NCI-H226 (cell line): ENCODE measurements at regions not wholly inside any gene's neighbourhood (a gene's known extent, or its start where the extent isn't known, plus 50 kb on each side); places are given as distances from the start of the nearest gene placed in this dataset.
"Not testable (repeated sequence)": the region's sequence is repeated elsewhere in the genome, so short reads cannot be mapped to it uniquely, and the experiment has no call there.

Experiments
- DNase-seq: peaks from one replicate; pipeline ENCODE4 v3.0.0-alpha.2; 2015

DNA sequence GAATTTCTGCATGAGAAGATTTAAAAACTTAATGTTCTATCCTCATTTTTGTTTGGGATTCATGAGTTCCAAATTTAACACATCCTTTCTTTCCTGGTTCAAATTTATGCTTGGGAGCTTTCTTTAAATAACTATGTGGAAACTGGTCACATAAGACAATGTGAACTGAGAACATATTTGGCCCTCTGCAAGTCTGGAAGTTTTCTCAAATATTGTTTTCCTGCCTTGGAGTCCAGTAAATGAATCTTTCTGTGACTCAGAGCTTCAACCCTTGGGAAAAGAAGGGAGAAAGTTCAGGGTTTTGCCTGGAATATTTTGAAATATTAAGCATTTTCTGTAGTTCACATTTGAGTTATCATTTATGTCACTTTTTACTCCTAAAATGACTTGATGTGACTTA lies 559.0 kb upstream of the NRP1 start:
- no peak for DNase-seq

GRCh38 chr10:33889371-33889770 lies 554.9 kb upstream of the NRP1 start:
- no peak for DNase-seq

DNA sequence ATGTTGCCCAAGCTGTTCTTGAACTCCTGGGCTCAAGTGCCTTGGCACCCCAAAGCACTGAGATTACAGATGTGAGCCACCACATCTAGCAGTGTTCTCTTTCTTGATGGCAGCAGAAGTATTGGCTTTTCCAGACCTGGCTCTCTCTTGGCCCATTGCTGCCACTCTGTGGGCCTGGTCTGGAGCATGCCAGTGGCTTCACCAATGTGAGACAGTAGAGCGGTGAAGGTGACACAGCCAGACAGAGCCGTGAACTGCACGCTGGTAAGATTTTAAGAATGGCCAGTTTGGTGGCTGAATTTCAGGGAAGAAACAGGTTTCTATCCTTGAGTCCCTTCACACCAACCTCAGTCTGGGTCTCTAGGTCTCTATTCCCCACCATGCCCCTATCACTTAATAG lies 552.7 kb upstream of the NRP1 start:
- no peak for DNase-seq

DNA sequence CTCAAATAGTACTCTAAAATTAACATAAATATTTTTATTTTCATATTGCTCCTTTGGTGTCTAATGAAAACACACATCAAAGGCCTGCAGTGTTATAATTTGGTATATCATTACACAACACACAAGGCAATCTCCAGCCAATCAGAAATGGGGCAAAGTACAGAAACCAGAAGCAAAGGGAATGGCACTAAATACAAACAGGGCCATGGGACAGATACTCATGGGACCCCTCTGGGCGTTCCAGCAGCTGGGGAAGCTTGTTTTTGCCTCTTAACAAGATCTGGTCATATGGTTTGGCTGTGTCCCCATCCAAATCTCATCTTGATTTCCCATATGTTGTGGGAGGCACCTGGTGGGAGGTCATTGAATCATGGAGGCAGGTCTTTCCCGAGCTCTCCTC lies 551.8 kb upstream of the NRP1 start:
- no peak for DNase-seq

- DNase-seq = no peak
Observed at GRCh38 chr10:33884604-33885003, 550.1 kb upstream of the NRP1 start.

DNA sequence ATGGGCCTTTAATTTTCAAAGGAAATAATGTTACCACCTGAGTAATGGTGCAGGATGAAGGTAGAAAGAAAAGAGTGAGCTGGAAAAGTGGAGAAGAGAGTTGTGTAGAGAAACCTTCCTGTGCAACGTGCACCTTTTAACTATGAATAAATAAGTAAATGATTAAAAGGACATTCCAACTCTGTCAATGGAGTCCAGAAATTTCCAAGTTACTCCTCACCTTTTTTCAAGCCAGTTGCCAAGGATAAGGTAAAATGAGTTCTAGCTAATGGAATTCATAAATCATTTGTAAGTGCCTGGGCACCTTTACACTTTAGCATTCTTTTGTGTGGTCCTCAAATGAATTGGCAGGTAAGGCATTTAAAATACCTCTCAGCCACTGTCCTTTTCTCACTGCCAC lies 549.4 kb upstream of the NRP1 start:
- no peak for DNase-seq

DNA sequence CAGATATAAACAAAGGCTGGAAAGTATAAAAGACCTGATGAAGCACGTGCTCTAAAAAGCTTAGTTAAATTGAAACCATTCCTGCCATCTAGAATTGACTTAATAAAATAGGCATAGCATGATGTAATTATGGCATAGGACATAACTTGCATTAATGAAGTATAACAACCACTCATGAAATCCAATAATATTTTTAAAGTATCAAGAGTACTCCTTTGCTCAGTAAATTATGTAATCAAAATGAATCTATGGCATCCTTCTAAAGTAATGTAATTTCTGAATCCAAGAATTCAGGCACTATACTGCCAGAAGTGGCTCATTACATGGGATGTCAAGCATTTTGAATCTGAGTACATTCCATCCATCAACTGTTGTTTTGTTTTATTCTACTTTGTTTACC lies 548.5 kb upstream of the NRP1 start:
- DNase-seq = no peak

GRCh38 chr10:33880291-33880690 lies 545.8 kb upstream of the NRP1 start:
- DNase-seq = no peak

- DNase-seq = no peak
Observed at GRCh38 chr10:33878238-33878786, 543.8 kb upstream of the NRP1 start.

DNA sequence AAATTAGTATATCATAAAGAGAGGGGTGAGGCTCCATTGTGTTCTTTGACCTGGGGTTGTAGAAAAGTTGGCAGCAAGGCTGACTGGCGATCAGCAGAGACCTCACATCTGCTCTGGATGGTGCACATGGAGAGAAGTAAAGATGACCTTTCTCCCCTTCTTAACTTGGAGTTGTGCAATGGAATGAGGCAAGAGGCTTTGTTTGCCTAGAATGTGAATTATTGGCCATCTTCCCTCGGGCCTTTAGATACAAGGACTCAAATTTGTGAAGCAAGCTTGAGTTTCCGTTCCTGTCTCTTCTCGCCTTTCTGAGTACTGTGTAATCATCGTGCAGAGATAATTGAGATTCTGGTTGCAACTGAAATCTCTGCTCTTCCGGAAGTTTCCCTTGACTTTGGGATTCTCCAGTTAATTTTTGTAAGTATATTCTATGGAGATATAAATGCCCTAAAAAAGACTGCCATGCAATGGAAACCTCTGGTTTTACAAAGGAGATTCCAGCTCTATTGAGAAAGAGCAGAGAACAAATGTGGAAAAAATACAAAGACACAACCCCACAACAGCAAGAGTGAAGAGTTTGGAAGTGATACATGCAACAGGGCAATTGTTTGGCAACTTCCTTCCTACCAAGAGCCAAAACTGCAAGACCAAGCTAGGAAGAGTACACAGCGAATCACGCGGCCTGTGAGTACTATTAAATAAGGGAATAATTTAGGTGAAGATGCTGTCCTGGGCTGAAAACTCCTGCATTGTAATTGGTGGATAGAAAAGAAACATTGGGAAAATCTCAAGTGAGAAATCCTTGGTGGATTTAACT lies 542.3 kb upstream of the NRP1 start:
- DNase-seq = peak; percentile 54

DNA sequence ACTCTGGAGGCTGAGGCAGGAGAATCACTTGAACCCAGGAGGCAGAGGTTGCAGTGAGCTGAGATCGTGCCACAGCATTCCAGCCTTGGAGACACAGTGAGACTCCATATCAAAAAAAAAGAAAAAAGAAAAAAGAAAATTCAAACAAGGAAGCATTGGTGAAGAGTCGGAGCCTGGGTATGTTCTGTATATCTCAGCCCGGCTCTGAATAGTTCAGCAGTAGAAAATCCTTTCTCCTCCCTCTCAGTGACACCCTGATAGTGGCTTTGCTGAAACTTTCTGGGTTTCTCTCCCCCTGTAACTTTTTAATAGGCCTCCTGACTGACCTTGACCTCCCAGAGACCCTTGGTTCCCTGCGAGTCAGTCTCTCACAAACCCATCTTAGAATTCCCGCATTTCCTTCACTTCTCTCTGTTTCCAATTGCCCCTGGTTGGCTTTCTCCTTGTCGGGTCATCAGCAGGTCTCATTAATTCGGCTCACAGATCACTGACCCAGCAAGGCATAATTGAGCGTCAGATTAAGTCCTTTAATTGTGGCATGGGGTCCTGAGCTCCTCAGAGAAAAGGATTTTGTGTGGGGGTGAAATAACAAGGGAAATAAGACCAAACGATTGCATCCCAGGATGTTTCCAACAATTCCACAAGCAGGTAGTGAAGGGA lies 541.6 kb upstream of the NRP1 start:
- DNase-seq = no peak

DNA sequence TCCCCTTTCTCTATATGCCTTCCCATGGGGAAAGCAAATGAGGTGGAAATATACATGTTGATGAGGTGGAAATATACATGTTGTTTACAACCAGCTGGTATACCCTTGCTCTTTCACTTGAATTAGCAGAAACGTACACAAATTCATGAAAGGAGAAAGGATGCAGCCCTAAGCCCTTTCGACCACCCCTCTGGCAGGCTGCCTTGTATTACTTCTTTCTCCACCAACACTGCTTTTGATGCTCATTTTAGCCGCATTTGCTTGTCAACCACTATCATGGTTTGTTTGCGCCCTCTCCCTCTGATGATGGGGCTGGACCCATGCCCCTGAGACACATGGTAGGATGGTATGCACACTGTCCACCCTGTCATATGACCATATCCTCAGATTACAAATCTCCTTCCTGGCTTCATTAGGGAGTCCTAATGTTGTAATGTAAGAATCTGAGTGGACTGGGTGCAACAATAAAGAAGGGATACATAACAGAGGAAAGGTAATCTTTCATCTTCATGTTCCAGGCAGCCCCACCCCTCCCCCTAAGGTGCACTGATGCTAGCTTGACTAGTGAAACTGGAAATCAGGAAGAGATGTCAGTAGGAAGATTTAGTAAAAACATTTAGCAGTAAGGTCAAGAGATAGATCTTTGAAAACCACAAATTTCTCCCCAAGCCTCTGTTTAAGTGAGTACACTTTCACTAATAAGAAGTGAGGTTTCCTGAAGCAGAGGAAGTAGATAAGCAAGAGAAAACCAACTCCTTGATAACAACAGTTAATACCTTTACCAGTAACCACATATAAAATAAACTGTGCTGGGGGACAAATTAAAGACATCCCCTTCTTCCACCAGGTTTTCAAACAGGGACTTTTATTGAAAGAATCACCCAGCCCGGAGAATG lies 536.8 kb upstream of the NRP1 start:
- peak; percentile 41 for DNase-seq

GRCh38 chr10:33869481-33869880 lies 535.0 kb upstream of the NRP1 start:
- no peak for DNase-seq

- DNase-seq = no peak
Observed at GRCh38 chr10:33869028-33869427, 534.6 kb upstream of the NRP1 start.

GRCh38 chr10:33867199-33867789 lies 532.8 kb upstream of the NRP1 start:
- DNase-seq = not testable (repeated sequence)

GRCh38 chr10:33863352-33863751 lies 528.9 kb upstream of the NRP1 start:
- no peak for DNase-seq

DNA sequence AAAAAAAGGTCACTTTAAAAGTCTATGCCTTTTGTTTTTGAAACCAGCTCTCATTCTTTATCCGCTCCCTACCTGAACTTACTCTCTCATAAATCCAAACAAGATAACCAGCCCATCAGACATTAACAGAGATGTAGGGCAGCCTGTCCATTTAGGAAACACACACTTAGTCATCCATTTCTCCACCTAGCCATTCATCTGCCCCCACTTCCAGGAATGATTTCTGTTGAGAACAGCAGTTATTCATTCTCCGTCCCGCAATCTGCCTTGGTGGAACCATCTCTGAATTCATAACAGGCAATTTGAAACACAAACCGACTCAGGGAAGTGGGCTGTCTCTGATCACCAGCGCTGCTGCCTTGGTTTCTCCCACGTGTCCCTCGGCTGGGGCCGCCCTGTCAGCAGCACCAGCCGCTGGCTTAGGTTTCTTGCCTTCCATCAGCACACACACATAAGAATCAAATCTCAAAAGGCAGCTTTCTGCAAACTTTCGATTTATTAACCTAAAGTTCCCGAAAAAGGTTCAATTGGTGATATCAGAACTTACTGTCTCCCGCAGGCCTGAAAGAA lies 528.2 kb upstream of the NRP1 start:
- DNase-seq = no peak

DNA sequence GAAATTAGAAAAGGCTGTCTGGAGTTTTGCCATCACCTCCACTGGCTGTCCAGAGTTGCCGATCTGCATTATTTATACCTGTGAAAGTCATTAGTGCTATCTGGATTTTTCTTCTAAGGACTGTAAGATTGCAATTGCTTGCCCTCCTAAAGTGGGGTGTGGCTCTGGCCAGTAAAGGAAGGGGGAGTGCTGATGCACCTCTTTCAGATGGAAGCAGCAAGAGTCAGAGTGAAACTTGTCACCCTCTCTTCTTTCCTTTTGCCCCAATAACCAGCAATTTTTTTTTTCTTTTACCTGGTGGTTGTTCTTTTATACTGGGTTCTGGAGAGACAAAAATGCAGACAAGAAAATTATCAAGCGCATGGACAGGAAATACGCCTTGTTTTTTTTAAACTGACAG lies 527.4 kb upstream of the NRP1 start:
- DNase-seq = no peak

DNA sequence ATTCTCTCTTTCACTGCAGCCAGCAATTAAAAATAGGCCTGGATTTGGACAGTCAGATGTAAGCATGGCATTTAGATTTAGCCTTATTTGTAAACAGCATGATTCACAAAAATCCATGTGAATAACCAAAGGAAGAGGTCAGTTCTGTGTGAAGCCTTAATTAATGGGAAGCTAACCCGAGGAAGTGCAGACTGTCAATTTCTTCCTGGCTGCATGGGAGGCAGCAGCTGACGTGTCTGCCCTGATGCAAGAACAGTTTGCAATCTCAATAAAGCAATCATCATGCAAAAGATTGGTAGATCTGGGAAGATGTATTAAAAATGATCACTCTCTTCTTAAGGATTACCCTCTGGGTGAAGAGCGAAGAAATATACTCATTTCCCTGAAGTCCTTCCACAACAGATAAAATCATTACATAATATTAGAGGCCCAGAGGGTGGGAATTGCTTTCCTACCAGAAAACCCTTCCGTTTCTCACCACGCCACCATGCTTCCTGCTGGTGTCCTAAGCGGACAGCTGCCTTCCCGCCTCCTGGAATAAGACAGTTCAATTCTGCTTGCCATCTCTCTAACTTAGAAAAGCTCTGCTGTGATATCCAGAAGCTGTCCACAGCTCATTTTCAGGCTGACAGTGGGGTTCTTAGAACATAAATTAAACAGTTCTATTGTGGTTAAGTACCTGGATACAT lies 526.7 kb upstream of the NRP1 start:
- no peak for DNase-seq

GRCh38 chr10:33860552-33860951 lies 526.1 kb upstream of the NRP1 start:
- DNase-seq = no peak

GRCh38 chr10:33859319-33860022 lies 525.0 kb upstream of the NRP1 start:
- no peak for DNase-seq
